NCI-H774 (cell line): ENCODE measurements at regions not wholly inside any gene's neighbourhood (a gene's known extent, or its start where the extent isn't known, plus 50 kb on each side); places are given as distances from the start of the nearest gene placed in this dataset.
"Not testable (repeated sequence)": the region's sequence is repeated elsewhere in the genome, so short reads cannot be mapped to it uniquely, and the experiment has no call there.

Experiments used
- DNase-seq: peaks from one replicate; lab custom pipeline; 2025; lab: John Stamatoyannopoulos, UW

DNA sequence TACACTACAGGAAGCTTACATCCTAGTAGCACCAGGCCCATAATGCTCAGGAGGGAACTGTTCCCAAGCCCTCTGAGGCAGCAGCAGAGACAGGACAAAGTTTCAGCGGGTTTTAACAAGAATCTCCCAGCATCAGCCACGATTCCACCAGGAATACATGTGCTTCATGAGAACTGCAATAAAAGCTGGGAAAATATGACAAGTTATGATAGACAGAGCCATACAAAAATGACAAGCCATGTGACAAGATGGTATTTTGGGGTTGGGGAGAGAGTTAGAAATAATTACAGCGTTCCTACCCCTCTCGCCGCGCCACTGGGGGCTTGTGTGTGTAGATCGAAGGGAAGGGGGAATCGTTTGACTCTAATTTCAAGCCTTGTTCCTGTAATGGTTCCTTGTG, 112.7 kb upstream of the CTBP2 start:
- DNase-seq = no peak

DNA sequence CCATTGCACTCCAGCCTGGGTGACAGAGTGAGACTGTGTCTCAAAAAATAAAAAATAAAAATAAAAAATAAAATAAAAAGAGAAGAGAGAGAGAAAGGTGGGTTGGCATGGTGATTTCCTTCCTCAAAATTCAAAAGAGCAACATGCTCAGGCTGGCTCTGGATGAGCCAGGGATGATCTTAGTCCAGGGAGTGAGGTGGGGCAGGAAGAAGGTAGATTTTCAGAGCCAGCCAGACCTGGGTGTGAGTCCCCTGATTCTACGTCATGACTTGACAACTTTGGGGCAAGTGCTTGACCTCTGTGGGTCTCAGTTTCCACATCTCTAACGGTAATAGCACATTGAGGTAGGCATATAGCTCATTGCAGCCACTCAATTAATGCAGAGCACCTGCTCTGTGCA, 109.4 kb upstream of the CTBP2 start:
- DNase-seq = no peak

DNA sequence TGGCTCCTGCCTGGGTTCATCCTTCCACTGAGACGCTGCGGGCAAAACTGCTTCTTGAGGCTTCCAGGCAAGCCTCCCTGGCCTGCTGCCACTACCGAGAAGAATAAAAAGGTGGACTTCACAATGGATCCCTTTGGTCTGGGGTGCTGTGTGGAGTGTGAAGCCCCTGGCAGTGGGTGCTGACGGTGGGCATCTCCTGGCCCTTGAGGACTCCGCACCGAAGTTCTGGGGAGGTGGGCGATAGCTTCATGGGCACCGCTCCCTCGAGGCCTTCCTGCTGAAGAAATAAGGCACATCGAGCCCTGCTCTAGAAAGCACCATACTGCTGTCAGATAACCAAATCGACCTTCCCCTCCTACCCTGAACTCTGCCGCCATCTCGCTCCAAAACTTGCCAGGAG, 106.6 kb upstream of the CTBP2 start:
- no peak for DNase-seq

DNA sequence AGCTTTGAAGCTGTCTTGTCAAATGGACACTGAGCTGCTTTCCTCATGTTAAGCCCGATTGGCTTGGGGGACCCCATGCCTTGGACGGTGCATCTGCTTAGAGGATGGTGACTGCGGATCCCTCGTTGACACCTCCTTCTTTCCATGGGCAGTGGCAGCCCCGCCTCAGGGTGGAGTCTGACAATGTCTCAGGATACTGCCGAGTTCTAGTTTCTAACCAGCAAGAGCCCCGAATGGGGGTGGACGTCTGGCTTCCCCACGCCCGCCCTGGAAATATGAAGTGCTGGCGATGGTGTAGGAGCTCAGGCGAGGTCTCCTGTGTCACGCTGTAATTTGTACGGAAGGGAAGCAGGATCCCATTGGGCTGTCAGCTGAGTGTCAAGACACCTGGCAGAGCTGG, 106.2 kb upstream of the CTBP2 start:
- DNase-seq = no peak

DNA sequence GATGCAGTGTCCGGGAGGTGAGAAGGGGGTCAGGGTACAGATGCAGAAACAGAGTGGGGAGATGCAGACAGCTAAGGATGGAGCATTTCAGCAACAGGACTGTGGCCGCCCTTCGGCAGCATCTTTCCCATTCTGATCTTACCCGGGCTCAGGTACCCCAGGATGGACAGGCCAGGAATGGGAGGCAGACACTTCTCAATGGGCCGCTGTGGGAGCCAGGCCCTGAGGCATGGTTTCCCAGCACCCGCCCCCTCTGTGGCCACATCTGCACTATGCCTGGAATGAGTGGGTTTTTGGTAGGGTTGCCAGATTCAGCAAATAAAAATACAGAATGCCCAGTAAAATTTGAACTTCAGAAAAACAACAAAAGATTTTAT, 105.2 kb upstream of the CTBP2 start:
- DNase-seq = no peak

DNA sequence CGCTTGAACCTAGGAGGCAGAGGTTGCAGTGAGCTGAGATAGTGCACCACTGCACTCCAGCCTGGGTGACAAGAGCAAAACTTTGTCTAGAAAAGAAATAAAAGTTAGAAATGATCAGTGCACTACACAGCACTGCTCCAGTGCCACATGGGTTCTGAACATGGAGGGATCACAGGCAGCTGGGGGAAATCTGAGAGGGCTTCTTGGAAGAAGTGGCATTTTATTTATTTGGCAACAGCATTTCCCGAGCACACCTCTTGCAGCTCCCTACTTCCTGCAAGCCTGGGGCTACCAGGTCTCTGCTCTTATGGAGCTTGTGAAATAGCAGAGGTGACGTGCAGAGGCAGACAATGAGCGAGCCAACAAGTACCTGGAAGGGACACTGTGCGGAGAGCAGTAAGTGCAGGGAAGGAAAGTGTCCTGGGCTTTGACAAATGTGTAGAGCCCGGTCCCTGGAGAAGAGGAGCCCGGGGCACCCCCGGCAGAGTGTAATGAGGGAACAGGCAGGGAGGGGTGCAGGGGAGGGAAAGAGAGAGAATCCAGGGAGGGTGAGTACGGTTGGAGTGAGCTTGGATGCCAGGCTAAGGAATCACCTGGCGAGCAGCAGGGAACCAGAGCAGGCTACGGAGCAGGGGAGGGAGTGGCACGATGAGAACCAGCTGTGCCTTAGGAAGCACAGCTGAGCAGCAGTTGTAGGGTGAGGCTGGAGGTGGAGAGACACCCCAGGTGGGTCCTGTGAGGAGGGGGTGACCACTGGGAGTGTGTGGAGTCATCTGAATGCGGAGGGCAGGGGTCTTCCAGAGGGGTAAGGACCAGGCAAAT, 104.6 kb upstream of the CTBP2 start:
- DNase-seq = no peak

DNA sequence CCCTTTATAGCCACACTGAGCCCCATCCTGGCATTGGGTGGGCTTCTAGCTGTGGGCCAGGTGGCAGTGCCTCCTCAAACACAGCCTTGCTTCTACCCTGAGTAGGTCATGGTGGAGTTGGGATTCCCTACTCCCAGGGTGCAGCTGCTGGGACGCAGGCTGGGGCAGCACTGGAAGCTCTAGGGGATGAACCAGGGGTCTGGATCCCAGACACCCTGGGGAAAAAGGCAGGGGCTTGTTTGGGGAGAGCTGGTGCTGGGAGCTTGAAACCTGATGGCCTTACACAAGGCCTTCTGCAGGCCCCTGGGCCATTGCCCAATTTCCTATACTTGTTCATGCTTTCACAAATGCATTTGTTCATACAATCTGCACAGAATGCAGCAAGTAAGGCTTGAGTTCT, 103.7 kb upstream of the CTBP2 start:
- no peak for DNase-seq

DNA sequence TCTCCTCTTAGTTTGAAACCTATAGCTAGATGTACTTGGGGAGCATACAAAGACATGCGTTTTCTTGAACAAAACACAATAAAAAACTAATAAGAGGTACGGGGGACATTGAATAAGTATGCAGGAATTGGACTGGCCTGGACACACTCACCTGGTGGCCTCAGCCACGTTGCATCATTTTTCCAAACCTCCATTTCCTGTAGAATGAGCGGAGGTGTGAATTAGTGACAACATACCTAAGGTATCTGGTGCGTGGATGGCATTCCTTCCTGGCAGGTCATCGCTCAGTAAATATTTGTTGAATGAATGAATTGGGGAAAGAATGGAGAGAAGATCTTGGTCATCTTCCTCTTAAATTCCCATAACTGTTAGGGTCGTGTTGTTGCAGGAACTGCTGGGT, 103.2 kb upstream of the CTBP2 start:
- DNase-seq = no peak

DNA sequence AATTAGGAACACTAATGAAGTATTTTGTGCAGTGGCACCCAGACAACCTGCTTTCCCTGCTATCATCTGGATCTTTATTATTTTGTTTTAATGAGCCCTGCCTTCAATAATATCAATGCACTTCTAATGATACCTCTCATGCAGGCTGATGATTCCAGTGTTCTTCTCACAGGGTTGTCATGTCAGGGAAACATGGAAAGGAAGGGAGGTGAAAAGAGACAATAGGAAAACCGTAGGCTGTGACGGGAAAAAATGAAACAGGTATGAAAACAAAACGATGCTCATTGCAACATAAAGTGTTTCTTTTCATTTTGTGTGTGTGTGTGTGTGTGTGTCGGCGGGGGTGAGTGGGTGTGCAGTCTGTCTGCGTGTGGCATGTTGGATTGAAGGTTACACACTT, 102.6 kb upstream of the CTBP2 start:
- DNase-seq = no peak

DNA sequence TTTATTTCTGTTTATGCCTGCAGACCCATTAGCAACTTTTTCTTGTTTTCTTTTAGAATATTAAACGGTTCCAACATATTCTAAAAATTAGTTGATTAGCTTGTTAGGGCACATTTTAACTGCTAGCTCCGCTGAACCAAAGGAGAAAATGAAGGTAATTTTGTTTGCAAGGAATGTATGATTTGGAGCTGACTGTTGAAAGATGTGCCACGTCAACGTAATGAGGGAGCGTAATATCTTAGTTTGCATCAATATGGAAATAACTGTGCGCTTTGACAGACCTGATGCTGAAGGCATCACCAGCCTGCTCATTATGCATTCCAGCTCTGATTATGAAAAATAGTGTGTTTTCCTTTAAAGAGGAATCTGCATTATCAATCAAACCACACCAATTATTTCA, 102.0 kb upstream of the CTBP2 start:
- DNase-seq = no peak

DNA sequence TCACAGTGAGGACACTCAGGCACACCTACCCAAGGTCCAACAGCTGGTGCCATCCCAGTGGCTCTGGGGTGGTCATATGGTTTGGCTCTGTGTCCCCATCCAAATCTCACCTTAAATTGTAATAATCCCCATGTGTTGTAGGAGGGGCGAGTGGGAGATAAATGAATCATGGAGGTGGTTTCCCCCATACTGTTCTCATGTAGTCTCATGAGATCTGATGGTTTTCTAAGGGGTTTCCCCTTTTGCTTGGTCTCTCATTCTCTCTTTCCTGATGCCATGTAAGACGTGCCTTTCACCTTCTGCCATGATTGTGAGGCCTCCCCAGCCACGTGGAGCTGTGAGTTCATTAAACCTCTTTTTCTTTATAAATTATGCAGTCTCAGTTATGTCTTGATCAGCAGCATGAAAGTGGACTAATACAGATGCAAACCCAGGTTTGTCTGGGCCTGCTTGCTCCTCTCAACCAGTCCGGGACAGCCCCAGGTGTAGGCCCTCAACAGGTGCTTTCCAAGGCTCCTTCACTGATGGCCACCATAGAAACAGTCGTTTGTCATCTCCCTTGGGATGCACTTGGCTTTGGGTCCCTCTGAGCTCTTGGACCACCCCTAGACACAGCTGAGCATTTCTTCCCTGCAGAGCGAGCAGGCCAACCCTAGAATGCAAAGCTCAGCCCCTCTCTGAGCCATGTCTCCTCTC, 101.3 kb upstream of the CTBP2 start:
- no peak for DNase-seq

DNA sequence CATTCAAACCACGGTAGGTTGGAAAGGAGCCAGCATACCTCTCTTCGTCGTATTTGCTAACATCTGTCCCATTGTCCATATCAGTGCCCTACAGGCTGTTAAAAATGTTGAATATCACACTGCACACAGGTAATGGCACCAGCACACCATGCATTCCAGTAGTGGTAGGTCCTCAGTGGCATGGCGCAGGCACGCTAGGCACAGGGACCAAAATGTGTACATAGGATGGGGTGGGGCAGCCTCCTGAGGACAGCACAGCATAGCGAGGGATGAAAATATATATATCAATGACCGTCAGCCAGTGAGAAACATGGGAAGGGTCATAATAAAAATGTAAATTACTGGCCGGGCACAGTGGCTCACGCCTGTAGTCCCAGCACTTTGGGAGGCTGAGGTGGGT, 99.9 kb upstream of the CTBP2 start:
- DNase-seq = no peak

DNA sequence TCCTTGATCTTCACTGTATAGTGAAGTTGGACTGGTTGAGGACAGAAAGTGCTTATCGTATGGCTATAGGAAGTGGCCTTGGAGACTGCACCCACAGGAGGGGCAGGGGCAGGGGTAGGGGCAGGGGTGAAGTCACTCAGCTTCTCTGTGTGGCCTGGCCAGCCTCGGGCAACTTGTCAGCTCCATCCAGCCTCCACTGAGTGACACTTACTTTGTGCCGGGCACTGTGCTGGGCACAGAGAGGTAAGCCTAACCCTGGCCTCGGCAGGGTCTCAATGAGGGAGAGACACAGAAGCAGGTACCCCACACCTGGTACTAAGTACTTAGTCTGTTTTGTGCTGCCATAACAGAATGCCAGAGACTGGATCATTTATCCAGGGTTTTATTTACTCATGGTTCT, 99.3 kb upstream of the CTBP2 start:
- no peak for DNase-seq

DNA sequence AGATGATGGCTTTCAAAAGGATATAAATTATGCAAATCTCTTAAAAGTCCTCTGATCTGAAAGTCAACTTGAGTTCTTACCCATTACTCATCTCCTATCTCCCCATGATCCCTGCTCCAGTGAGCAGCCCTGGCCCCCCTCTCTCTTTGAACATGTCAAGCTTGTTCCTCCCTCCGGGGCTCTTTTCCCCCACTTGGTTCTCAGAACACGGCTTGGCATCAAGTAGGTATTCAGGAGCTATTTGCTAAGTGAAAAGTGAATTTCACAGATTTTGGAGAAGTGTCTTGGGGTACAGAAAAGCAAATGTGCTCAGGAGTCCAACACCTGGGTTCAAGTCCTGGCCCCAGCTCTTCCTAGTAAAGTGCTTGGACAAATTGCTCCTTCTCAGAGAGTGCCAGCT, 98.3 kb upstream of the CTBP2 start:
- no peak for DNase-seq

DNA sequence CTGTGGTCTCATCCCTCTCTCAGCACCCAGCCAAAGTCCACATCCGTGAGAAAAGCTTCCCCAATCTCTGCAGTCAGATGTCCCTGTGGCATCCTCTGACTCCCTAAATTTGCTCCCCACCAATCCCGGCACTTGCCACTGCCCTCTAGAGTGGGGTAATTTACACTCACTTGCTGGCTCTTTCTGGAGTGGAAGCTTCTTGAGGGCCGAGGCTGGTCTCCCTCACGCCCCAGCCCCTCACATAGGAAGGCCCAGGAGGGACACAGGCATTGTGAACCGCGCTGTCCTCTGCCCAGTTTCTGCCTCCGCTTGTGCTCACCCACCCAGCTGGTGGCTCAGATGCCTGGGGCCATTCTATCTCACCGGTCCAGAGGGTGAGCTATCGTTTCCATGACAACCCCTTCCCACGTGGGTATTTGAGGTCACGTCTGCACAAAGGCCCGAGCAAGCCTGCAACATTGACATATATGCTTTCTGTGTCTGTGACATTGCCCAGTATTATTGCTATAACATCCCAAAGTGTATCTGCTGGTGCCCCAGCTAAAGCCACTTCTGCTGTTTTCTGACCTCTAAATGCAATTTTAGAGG, 97.3 kb upstream of the CTBP2 start:
- no peak for DNase-seq

DNA sequence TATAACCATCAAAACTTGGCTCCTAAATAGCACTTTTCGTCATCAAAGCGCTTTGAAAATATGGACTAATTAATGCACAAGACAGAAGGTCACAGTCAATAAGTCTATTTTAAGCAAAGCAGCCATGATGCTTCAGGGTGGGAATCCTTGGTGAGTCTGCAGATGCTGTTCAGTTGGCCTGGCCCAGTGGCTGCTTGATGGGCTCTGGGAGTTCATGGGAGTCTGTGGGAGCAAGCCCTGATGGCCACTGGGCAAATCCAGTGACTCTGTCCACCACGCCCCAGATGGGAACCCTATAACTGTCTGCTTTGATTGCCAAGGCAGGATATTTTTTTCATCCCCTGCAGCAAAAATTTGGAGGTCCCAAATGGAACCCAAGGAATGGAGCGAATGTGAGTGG, 95.7 kb upstream of the CTBP2 start:
- no peak for DNase-seq

DNA sequence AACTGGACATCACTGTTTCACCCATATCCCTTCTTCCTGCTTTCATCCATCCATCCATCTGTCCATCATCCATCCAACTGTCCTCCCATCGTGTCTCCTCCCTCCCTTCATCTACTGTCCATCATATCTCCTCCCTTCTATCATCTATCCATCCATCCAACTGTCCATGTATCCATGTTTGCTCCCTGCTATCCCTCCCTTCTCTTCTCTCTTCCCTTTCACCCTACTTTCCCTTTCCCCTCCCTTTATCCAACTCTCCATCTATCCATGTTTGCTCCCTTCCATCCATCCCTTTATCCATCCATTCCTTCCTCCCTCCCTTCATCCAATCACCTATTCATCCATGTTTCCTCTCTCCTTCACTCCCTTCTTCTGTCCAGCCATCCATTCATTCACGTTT, 92.6 kb upstream of the CTBP2 start:
- no peak for DNase-seq

DNA sequence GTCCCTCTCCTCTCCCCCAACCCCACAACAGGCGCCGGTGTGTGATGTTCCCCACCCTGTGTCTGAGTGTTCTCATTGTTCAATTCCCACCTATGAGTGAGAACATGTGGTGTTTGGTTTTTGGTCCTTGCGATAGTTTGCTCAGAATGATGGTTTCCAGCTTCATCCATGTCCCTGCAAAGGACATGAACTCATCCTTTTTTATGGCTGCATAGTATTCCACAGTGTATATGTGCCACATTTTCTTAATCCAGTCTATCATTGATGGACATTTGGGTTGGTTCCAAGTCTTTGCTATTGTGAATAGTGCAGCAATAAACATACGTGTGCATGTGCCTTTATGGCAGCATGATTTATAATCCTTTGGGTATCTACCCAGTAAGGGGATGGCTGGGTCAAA, 90.5 kb upstream of the CTBP2 start:
- DNase-seq = not testable (repeated sequence)

DNA sequence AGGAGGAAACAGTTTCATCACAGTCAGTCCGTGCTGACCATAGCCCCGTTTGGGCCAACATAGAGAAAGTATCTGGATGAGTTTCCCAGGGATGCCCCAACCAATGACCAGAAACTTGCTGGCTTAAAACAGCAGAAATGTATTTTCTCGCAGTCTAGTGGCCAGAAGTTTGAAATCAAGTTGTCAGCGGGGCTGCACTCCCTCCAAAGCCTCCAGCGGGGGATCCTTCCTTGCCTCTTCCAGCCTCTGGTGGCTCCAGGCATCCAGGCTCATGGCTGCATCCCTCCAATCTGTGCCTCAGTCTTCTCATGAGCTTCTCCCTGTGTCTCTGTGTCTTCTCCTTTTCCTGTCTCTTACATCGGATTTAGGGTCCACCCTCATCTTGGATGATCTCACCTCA, 89.6 kb upstream of the CTBP2 start:
- DNase-seq = no peak

DNA sequence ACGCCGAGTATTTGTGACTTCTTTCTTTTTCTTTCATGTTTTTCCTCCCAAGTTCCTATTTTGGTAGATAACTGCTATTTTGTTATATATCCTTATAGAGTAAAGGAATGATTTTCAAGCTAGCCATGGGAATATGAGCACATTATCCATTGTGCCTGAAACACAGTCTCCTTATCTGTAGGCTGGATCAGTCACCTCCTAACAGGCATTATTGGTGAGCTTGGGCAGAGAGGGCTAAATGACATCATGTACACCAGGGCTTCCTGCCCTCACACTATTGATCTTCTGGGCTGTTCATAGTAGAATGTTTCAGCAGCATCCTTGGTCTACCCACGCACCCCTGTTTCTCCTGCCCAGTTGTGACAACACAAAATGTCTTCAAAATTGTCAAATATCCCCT, 88.1 kb upstream of the CTBP2 start:
- no peak for DNase-seq

DNA sequence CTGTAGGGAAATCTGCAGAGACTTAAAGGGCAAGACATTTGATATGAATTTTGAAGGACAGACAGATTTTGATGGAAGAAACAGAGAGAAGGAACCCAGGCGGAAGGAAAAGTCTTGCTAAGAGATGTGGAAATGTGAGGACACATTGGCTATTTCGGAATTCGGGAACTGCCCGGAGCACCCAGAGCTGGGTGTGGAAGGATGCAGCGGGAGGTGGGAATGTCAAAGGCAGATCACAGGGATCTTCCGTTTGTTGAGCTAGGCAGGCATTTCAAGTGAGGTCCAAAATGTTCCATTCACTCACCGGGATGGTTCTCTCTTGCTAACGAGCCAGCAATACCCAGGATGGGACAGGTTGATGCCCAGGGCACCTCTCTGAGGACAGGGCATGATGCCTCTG, 87.2 kb upstream of the CTBP2 start:
- no peak for DNase-seq

DNA sequence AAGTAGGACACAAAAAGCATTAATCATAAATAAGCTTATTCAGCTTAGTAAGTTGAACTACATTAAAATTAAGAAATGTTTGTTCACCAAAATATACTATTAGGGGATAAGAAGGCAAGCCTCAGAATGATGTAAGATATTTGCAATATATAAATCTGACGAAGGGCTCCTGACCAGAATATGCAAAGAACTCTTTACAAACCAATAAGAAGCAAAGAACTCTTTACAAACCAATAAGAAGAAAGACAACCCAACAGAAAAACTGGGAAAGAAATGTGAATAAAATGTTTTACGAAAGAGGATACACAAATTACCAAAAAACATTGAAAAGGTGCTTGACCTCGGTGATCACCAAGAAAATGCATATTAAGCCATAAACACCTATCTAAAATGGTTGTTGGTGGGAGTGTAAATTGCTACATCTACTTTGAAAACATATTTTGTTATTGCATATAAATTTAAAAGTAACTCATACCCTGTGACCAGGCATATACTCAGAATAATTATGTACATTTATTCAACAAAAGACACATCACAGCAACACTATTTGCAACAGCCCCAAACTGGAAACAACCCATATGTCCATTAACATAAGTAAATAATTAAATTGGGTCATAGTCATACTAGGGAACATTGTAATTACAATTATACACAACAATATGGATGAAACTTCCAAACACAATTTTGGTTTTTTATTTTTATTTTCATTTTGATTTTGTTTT, 83.3 kb upstream of the CTBP2 start:
- DNase-seq = no peak

DNA sequence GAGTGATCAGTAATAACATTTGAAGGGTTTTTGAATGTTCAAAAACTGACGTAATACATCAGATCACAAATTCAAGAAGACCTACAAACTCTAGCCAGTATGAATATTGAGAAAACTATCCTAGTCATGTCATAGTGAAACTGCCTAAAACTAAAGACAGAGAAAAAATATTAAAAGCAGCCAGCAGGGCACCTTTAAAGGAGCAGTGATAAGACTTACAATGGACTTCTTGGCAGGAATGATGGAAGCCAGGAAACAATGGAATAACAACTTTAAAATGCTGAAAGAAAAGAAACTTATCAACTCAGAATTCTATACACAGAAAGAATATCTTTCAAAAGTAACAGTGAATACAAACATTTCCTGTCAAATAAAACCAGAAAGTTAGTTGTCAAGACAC, 78.3 kb upstream of the CTBP2 start:
- no peak for DNase-seq
